ENCODE measurements at regions not wholly inside any gene's neighbourhood (a gene's known extent, or its start where the extent isn't known, plus 50 kb on each side); places are given as distances from the start of the nearest gene placed in this dataset.

DNA sequence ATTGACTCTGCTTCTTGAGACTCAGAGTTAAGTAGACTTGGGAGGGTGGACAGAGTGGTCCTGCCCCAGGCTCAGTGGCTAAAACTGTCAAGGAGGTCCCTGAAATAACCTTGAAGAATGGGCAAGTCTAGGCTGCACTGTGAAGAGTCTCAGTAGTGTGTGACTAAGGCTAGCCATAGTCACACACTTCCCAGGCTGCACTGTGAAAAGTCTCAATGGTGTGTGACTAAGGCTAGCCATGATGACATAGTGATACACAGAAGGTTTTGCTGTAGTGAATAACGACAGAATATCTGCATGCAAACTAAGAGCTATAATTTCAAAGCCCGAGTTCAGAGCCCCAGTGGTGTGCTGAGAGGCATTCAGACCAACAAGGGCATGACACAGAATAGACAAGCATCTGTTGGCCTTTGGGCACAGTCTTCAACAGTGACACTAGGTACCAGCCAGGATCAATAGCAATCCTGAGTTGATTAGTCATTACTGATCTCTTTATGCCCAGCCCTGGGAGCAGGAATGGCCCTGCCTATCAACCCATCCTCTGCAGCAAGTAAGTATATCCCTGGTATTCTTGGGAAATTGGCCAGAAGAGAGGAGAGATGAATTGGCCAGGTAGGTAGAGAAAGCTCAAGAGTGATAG lies 72.4 kb upstream of the BBX start:
- Histone ChIP-seq H3K9ac (ENCODE audit: low read length) (no peak overlapping the region), H3K27ac (ENCODE audit: low read depth, low read length) (no peak overlapping the region), H3K79me2 (ENCODE audit: insufficient read depth, low read length) (no peaks in the 10 kb centered on the region), H3K27me3 (ENCODE audit: low read length) (no peaks in the 10 kb centered on the region), H3K9me3 (ENCODE audit: insufficient read depth, low read length) (no peaks in the 10 kb centered on the region), H4K20me1 (ENCODE audit: low read depth, low read length) (no peaks in the 10 kb centered on the region), H3K4me2 (ENCODE audit: low read depth, low read length, poor library complexity, severe bottlenecking) (no peak overlapping the region), H3K9me2 (replicated peaks; ENCODE audit: insufficient read depth, low read length) (no peaks in the 10 kb centered on the region), H3K36me3 (ENCODE audit: low read length) (no peaks in the 10 kb centered on the region), H3F3A (ENCODE audit: insufficient read depth) (no peaks in the 10 kb centered on the region), H2AFZ (ENCODE audit: low read depth, low read length, severe bottlenecking) (no peak overlapping the region), H3K4me3 (ENCODE audit: insufficient read depth, low read length, poor library complexity, severe bottlenecking) (no peak overlapping the region)
- no peak for TF ChIP-seq EZH2phosphoT487 (conservative IDR thresholded peaks at IDR 0.05; ENCODE audit: low read length)
- TF ChIP-seq, protein P1, sequence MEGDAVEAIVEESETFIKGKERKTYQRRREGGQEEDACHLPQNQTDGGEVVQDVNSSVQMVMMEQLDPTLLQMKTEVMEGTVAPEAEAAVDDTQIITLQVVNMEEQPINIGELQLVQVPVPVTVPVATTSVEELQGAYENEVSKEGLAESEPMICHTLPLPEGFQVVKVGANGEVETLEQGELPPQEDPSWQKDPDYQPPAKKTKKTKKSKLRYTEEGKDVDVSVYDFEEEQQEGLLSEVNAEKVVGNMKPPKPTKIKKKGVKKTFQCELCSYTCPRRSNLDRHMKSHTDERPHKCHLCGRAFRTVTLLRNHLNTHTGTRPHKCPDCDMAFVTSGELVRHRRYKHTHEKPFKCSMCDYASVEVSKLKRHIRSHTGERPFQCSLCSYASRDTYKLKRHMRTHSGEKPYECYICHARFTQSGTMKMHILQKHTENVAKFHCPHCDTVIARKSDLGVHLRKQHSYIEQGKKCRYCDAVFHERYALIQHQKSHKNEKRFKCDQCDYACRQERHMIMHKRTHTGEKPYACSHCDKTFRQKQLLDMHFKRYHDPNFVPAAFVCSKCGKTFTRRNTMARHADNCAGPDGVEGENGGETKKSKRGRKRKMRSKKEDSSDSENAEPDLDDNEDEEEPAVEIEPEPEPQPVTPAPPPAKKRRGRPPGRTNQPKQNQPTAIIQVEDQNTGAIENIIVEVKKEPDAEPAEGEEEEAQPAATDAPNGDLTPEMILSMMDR (IDR thresholded peaks at IDR 0.05; ENCODE audit: insufficient read depth, low read length, poor library complexity, severe bottlenecking), result no peak

GRCh38 chr3:107452436-107452835 lies 70.3 kb upstream of the BBX start:
- H3K36me3 ChIP-seq (ENCODE audit: low read length), result no peaks in the 10 kb centered on the region
- no peak overlapping the region for H3K4me3 ChIP-seq (ENCODE audit: insufficient read depth, low read length, poor library complexity, severe bottlenecking)
- H3K79me2 ChIP-seq (ENCODE audit: insufficient read depth, low read length), result no peaks in the 10 kb centered on the region
- no peak overlapping the region for H3K27ac ChIP-seq (ENCODE audit: low read depth, low read length)
- H3K9me2 ChIP-seq (replicated peaks; ENCODE audit: insufficient read depth, low read length), result no peaks in the 10 kb centered on the region
- no peak overlapping the region for H2AFZ ChIP-seq (ENCODE audit: low read depth, low read length, severe bottlenecking)
- no peaks in the 10 kb centered on the region for H3K9me3 ChIP-seq (ENCODE audit: insufficient read depth, low read length)
- H4K20me1 ChIP-seq (ENCODE audit: low read depth, low read length), result no peaks in the 10 kb centered on the region
- no peak overlapping the region for H3K9ac ChIP-seq (ENCODE audit: low read length)
- H3K27me3 ChIP-seq (ENCODE audit: low read length), result no peaks in the 10 kb centered on the region
- no peaks in the 10 kb centered on the region for H3F3A ChIP-seq (ENCODE audit: insufficient read depth)
- no peak overlapping the region for H3K4me2 ChIP-seq (ENCODE audit: low read depth, low read length, poor library complexity, severe bottlenecking)
- TF ChIP-seq, protein P1 (IDR thresholded peaks at IDR 0.05; ENCODE audit: insufficient read depth, low read length, poor library complexity, severe bottlenecking), result no peak
- no peak for TF ChIP-seq EZH2phosphoT487 (conservative IDR thresholded peaks at IDR 0.05; ENCODE audit: low read length)

GRCh38 chr3:107453504-107453903 lies 69.3 kb upstream of the BBX start:
- Histone ChIP-seq H3K9me3 (ENCODE audit: insufficient read depth, low read length) (no peaks in the 10 kb centered on the region), H3K79me2 (ENCODE audit: insufficient read depth, low read length) (no peaks in the 10 kb centered on the region), H3F3A (ENCODE audit: insufficient read depth) (no peaks in the 10 kb centered on the region)

More at GRCh38 chr3:107453504-107453903, 69.3 kb upstream of the BBX start:
- no peak overlapping the region for H3K9ac ChIP-seq (ENCODE audit: low read length)
- H3K36me3 ChIP-seq (ENCODE audit: low read length), result no peaks in the 10 kb centered on the region
- H3K4me2 ChIP-seq (ENCODE audit: low read depth, low read length, poor library complexity, severe bottlenecking), result no peak overlapping the region
- no peak for TF ChIP-seq EZH2phosphoT487 (conservative IDR thresholded peaks at IDR 0.05; ENCODE audit: low read length)
- TF ChIP-seq, protein P1 (IDR thresholded peaks at IDR 0.05; ENCODE audit: insufficient read depth, low read length, poor library complexity, severe bottlenecking), result no peak
- no peaks in the 10 kb centered on the region for H4K20me1 ChIP-seq (ENCODE audit: low read depth, low read length)
- no peak overlapping the region for H3K4me3 ChIP-seq (ENCODE audit: insufficient read depth, low read length, poor library complexity, severe bottlenecking)
- H2AFZ ChIP-seq (ENCODE audit: low read depth, low read length, severe bottlenecking), result no peak overlapping the region
- no peaks in the 10 kb centered on the region for H3K27me3 ChIP-seq (ENCODE audit: low read length)
- no peaks in the 10 kb centered on the region for H3K9me2 ChIP-seq (replicated peaks; ENCODE audit: insufficient read depth, low read length)
- H3K27ac ChIP-seq (ENCODE audit: low read depth, low read length), result no peak overlapping the region

Data from SU-DHL-6 (cell line).